ENCODE measurements at regions not wholly inside any gene's neighbourhood (a gene's known extent, or its start where the extent isn't known, plus 50 kb on each side); places are given as distances from the start of the nearest gene placed in this dataset.

DNA sequence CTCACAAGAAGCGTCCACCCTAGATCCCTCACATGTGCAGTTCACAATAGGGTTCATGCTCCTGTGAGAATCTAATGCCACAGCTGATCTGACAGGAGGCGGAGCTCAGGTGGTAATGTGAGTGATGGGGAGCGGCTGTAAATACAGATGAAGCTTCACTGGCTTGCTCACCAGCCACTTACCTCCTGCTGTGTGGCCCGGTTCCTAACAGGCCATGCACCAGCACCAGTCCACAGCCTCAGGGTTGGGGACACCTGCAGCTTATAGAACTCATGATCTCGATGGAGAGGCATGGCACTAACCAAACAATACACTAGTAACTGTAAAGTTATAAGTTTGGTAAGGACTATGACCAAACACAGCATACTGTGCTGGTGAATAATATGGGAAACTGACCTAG lies 368.0 kb upstream of the CDH5 start:
- no peaks in the 10 kb centered on the region for H3K27me3 Mint-ChIP-seq
- H3K27ac Mint-ChIP-seq = no peak overlapping the region
- H3K4me1 Mint-ChIP-seq (ENCODE audit: low read depth) = no peaks in the 10 kb centered on the region
- no peaks in the 10 kb centered on the region for H3K9me3 Mint-ChIP-seq
- no peaks in the 10 kb centered on the region for H3K36me3 Mint-ChIP-seq (ENCODE audit: low read depth)
- no peak for DNase-seq
- H3K4me3 Mint-ChIP-seq = no peak overlapping the region

DNA sequence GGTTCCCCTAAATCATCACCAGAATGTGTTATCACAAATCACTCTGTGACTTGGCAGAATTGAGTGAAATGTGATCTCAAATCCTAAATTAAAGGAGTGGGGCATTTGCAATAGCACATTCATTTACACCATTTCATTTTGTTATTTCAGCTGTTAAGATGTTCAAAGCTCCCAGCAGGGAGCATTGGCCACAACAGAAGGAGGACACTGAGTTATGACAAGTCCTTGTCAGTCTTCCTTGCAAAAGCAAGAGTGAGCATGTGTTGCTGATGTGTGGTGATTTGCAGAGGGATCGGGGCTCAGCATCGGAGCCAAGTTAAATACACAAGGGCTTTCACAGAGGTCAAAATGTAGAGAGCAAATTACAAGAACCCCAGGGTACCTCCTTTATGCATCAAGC lies 372.2 kb upstream of the CDH5 start:
- Mint-ChIP-seq H3K4me1 (ENCODE audit: low read depth) (no peaks in the 10 kb centered on the region), H3K27ac (no peak overlapping the region), H3K27me3 (no peaks in the 10 kb centered on the region), H3K4me3 (no peak overlapping the region), H3K36me3 (ENCODE audit: low read depth) (no peaks in the 10 kb centered on the region), H3K9me3 (no peaks in the 10 kb centered on the region)
- DNase-seq = no peak

DNA sequence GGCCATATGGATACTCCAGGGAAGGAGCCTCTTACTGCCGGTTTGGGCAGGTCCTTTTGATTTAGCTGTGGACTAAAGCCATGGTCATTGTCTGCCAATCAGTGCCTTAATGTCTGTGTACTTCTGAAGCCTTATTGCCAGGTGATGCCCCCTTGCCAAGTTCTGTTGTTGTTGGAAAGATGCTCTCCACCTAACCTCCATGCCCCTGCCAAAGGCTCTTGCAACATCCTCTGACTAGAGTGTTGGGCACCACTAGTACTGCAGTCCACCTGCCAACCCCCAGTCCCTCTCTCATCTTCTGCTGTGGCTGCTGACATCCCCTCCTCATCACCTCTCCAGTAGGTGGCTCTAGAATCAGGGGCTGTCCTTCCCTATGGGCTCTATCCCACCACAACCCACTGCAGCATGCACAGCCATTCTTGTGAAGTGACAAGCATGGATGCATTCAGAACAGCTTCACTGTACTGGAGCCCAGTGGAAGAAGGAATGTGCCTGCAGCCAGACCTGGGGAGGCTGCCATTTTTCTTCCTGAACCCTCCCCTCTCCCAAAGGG lies 375.3 kb upstream of the CDH5 start:
- no peaks in the 10 kb centered on the region for H3K27me3 Mint-ChIP-seq
- H3K4me1 Mint-ChIP-seq (ENCODE audit: low read depth) = no peaks in the 10 kb centered on the region
- no peak for DNase-seq
- no peak overlapping the region for H3K27ac Mint-ChIP-seq
- H3K4me3 Mint-ChIP-seq = no peak overlapping the region
- H3K9me3 Mint-ChIP-seq = no peaks in the 10 kb centered on the region
- H3K36me3 Mint-ChIP-seq (ENCODE audit: low read depth) = no peaks in the 10 kb centered on the region

DNA sequence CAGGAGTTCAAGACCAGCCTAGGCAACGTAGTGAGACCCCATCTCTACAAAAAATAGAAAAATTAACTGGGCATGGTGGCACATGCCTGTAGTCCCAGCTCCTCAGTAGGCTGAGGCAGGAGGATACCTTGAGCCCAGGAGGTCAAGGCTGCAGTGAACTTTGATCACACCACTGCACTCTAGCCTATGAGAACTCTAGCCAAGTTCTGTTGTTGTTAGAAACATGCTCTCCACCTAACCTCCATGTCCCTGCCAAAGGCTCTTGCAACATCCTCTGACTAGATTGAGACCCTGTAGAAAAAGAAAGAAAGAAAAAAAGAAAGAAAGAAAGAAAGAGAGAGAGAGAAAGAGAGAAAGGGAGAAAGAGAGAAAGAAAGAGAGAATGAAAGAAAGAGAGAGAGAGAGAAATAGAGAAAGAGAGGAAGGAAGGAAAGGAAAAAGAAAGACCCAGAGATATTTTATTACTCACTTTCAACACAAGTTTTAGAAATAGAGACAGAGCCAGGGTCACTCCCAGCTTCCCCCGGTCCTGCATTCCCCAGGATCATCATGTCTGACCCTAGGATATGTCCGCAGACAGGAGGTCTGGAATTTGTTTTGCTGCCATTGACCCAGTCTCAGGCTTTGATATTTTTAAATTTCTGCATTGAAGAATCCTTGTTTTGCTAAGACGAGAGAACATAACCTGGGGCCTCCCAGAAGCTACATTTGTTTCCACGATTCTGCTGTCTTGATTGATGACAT lies 376.5 kb upstream of the CDH5 start:
- no peak for DNase-seq
- H3K27ac Mint-ChIP-seq = no peak overlapping the region

DNA sequence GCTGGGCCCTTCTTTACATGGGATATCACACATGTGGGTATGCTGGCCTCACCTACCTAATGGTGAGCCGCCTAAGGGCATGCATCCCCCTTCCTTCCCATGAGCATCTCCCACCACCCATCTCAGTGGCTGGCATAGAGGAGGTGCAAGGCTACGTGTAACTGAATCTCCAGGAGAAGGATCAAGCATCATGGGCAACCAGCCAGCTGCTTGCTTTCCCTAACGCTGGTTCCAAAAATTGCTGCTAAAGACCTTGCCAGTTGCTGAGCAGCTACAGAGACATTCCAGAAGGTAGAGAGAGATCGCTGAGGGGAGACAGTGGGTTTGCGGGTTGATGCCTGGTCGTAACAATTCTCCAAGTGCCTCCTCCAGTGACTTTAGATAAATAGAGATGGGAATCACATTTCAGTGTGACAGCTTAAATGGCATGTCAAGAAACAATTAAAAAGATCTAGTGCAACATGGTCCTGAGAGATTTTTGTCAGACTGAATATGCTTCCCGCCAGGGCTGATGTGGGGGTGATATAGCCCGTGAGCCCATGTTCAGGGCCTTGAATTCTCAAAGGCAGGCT lies 378.4 kb upstream of the CDH5 start:
- Mint-ChIP-seq H3K4me3 (no peak overlapping the region), H3K9me3 (no peaks in the 10 kb centered on the region), H3K27ac (no peak overlapping the region), H3K36me3 (ENCODE audit: low read depth) (no peaks in the 10 kb centered on the region), H3K27me3 (no peaks in the 10 kb centered on the region), H3K4me1 (ENCODE audit: low read depth) (no peaks in the 10 kb centered on the region)
- no peak for DNase-seq

More for the DNA sequence above, 376.5 kb upstream of the CDH5 start:
- no peaks in the 10 kb centered on the region for H3K4me1 Mint-ChIP-seq (ENCODE audit: low read depth)
- H3K9me3 Mint-ChIP-seq = no peaks in the 10 kb centered on the region
- no peaks in the 10 kb centered on the region for H3K27me3 Mint-ChIP-seq
- no peak overlapping the region for H3K4me3 Mint-ChIP-seq
- no peaks in the 10 kb centered on the region for H3K36me3 Mint-ChIP-seq (ENCODE audit: low read depth)

DNA sequence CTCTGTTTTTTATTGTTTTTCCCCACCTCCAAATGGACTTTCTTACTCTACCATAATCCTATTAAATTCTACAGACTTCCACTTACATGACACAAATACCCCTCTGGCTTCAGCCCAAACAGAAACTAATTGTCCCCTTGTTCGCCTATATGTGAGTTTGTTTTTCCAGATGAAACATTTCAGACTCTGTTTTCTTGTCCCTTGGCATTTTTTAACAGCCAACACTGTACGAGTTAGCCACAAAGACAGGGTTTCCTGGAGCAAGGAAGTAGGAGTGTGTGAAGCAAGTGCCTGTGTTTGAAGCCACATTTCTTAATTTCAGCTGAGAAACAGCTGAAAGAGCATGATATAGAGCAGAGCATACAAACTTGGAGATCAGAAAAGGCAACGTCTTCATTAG lies 382.2 kb upstream of the CDH5 start:
- Mint-ChIP-seq H3K4me1 (ENCODE audit: low read depth) (no peaks in the 10 kb centered on the region), H3K36me3 (ENCODE audit: low read depth) (no peaks in the 10 kb centered on the region), H3K27ac (no peak overlapping the region), H3K9me3 (no peaks in the 10 kb centered on the region), H3K27me3 (no peaks in the 10 kb centered on the region), H3K4me3 (no peak overlapping the region)
- DNase-seq = no peak

DNA sequence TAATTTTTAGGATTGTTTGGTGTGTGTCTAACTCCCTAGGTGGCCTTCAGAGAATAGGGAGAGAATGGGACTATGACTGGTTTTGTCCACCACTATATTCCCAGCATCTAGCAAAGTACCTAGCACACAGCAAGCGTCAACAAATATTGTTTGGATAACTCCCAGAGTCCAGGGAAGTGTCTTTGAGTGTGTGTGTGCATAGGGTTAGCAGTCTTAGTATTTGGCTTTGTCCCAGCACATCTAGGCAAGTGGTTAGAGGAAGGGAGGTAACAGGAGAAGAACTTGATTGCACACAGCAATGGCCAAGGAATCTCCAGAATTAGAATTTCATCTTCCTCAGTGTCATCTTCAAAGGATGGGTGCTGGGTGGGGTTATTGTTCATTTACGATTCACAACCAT lies 385.4 kb upstream of the CDH5 start:
- DNase-seq = no peak
- no peaks in the 10 kb centered on the region for H3K9me3 Mint-ChIP-seq
- H3K27me3 Mint-ChIP-seq = no peaks in the 10 kb centered on the region
- no peak overlapping the region for H3K27ac Mint-ChIP-seq
- no peaks in the 10 kb centered on the region for H3K4me1 Mint-ChIP-seq (ENCODE audit: low read depth)
- no peaks in the 10 kb centered on the region for H3K36me3 Mint-ChIP-seq (ENCODE audit: low read depth)
- H3K4me3 Mint-ChIP-seq = no peak overlapping the region

DNA sequence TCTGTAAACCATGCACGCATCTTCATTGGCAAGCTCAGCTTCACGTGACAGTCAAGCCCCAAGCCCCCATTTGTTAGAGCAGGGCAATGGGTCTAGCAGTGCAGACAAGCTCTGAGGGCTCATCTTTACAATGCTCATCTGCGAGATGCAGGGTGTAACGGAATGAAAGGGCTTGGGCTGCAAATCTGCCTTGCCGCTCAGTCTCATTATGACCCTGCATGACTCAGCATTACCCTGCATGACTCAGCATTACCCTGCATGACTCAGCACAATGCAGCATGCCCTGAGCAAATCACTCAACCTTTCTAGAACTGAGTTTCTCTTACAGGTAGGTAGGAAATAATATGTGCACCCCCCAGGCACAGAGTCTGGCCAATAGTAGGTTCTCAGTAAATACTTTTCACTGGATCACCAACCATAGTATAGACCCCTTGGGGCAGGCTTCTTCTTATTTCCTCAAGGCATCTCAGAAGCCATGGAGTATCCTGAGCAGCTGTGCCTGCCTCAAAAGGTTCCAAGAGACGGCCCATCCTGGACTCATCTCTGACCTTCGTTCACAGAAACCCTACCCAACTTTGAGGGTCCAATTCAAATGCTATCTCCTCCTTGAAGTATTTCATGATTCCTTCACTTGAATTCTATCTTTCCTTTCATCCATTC lies 391.3 kb upstream of the CDH5 start:
- no peak for DNase-seq

DNA sequence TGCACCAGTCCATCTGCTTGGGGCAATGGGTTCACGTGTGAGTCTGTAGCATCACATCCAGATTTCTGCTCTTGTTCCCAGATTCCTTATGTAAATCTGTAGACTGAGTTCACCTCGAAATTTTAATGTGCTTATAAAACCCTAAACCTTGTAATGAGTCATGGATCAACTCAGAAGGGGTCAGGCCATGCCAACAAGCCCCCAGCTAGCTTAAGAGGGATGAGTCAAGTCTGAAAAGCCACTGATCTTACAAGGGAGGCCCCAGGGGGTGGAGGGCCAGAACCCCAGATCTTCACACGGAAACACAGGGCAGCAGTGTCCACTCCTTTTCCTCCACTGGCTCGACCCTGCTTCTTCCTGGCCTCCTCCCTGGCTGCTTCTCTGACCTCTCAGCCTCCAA lies 399.1 kb upstream of the CDH5 start:
- Mint-ChIP-seq H3K27ac (no peak overlapping the region), H3K36me3 (ENCODE audit: low read depth) (no peaks in the 10 kb centered on the region), H3K4me3 (no peak overlapping the region), H3K27me3 (no peaks in the 10 kb centered on the region), H3K9me3 (peaks cover 2% of the 10 kb centered on the region), H3K4me1 (ENCODE audit: low read depth) (no peaks in the 10 kb centered on the region)
- DNase-seq = no peak

More for the DNA sequence above, 391.3 kb upstream of the CDH5 start:
- H3K36me3 Mint-ChIP-seq (ENCODE audit: low read depth) = no peaks in the 10 kb centered on the region
- no peaks in the 10 kb centered on the region for H3K27me3 Mint-ChIP-seq
- peaks cover 4% of the 10 kb centered on the region for H3K9me3 Mint-ChIP-seq
- H3K4me3 Mint-ChIP-seq = no peak overlapping the region
- H3K4me1 Mint-ChIP-seq (ENCODE audit: low read depth) = no peaks in the 10 kb centered on the region
- no peak overlapping the region for H3K27ac Mint-ChIP-seq

DNA sequence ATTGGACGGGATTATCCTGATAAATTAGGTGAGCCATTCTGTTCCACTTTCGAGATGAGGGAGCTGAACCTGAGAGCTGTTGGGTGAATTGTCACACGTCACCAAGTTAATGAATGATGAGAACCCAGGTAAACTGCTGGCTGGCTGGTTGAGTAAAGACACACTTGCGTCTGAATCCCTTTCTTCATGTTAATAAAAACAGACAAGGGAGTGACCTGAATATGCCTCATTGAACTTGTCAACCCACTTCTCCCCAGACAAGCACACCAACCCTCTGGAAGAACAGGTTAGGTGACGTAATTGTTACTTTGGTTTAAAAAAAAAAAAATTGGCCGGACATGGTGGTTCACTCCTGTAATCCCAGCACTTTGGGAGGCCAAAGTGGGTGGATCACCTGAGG lies 400.9 kb upstream of the CDH5 start:
- no peaks in the 10 kb centered on the region for H3K27me3 Mint-ChIP-seq
- no peaks in the 10 kb centered on the region for H3K36me3 Mint-ChIP-seq (ENCODE audit: low read depth)
- no peak overlapping the region for H3K4me3 Mint-ChIP-seq
- H3K27ac Mint-ChIP-seq = no peak overlapping the region
- peaks cover 2% of the 10 kb centered on the region for H3K9me3 Mint-ChIP-seq
- H3K4me1 Mint-ChIP-seq (ENCODE audit: low read depth) = no peaks in the 10 kb centered on the region
- no peak for DNase-seq

DNA sequence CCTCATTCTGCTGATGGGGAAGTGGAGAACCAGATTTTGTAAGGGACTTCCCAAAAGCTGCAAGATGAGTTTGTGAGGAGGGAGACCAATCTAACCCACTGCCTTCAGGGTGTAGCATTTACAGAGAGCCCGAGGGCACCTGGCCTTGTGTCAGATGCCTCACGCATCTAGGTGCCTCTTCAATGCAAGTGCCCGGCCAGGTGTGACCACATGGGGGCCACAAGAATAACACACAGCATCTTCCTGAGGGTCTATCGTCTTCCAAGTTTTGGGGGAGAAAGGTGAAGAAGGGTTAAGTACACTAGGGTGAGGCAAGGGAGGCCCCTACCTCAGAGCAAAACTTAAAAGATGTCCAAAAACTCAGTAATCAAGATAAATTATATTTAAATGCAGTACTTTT lies 401.7 kb upstream of the CDH5 start:
- Mint-ChIP-seq H3K9me3 (no peaks in the 10 kb centered on the region), H3K27me3 (no peaks in the 10 kb centered on the region), H3K4me1 (ENCODE audit: low read depth) (no peaks in the 10 kb centered on the region)

DNA sequence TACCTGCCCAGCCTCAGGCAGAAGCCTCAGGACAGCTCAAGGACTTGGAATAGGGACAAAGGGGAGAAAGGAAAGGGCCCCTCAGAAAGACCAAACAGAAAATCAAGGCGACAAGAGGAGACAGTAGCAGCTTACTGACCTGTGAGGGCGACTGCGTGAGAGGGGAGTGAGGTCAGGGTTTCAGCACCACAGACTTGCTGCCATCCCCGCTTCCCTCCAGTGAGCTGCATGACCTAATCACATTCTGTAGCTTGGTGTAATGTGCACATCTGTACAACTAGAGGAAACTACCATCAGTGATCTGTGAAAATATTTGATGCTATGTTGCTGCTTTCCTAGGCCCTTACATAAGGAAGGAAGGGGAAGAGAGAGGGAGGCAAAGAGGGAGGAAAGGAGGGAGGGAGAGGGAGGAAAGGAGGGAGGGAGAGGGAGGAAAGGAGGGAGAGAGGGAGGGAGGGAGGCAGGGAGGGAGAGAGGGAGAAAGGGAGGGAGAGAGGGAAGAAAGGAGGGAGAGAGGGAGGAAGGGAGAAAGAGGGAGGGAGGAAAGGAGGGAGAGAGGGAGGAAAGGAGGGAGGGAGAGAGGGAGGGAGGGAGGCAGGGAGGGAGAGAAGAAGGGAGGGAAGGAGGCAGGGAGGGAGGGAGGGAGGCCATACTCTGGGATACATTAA lies 404.9 kb upstream of the CDH5 start:
- no peaks in the 10 kb centered on the region for H3K4me1 Mint-ChIP-seq (ENCODE audit: low read depth)
- no peak overlapping the region for H3K27ac Mint-ChIP-seq
- no peaks in the 10 kb centered on the region for H3K36me3 Mint-ChIP-seq (ENCODE audit: low read depth)
- no peak overlapping the region for H3K4me3 Mint-ChIP-seq
- DNase-seq = no peak
- H3K9me3 Mint-ChIP-seq = no peaks in the 10 kb centered on the region
- H3K27me3 Mint-ChIP-seq = no peaks in the 10 kb centered on the region

More for the DNA sequence above, 401.7 kb upstream of the CDH5 start:
- no peak for DNase-seq
- H3K36me3 Mint-ChIP-seq (ENCODE audit: low read depth) = no peaks in the 10 kb centered on the region
- H3K4me3 Mint-ChIP-seq = no peak overlapping the region
- no peak overlapping the region for H3K27ac Mint-ChIP-seq

DNA sequence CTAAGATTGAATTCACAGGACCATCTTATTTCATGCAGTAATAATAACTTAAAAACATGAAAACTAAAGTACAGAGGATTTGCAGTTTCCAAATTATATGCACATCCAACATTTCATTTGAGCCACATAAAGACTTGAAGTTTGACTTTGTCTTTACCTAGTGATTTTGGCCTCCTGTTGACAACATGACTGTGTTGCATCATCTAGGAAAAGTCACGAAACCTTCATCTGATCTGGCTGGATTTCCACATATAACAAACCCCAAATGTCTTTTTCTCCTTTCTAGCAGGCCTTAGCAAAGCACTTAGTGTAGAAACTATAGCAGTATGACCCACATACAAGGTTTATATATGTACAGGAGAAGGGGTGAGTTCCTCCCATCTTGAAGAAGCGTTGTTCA lies 406.5 kb upstream of the CDH5 start:
- H3K27ac Mint-ChIP-seq = no peak overlapping the region
- H3K4me3 Mint-ChIP-seq = no peak overlapping the region
- no peaks in the 10 kb centered on the region for H3K27me3 Mint-ChIP-seq
- DNase-seq = no peak
- H3K9me3 Mint-ChIP-seq = no peaks in the 10 kb centered on the region
- H3K4me1 Mint-ChIP-seq (ENCODE audit: low read depth) = no peaks in the 10 kb centered on the region
- no peaks in the 10 kb centered on the region for H3K36me3 Mint-ChIP-seq (ENCODE audit: low read depth)

DNA sequence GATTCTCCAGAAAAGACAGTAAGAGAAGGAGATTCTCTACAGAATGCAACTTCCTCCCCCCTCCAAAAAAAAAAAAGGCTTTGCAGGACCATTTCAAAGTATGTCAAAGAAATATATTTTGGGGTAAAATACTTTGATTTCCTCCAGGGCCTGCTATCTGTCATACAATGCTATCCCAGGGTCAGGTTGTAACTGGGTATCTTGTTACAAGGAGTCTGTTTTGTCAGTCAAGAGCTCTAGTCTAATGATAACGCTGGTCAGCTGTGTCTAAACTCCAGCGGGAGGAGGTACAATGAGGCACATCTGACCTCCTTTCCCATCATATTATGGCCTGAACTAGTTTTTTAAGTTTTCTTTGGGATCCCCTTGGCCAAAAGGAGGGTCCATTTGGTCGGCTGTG lies 408.4 kb upstream of the CDH5 start:
- no peaks in the 10 kb centered on the region for H3K4me1 Mint-ChIP-seq (ENCODE audit: low read depth)
- no peak overlapping the region for H3K4me3 Mint-ChIP-seq
- H3K36me3 Mint-ChIP-seq (ENCODE audit: low read depth) = no peaks in the 10 kb centered on the region
- DNase-seq = no peak
- H3K9me3 Mint-ChIP-seq = no peaks in the 10 kb centered on the region
- no peaks in the 10 kb centered on the region for H3K27me3 Mint-ChIP-seq
- no peak overlapping the region for H3K27ac Mint-ChIP-seq

DNA sequence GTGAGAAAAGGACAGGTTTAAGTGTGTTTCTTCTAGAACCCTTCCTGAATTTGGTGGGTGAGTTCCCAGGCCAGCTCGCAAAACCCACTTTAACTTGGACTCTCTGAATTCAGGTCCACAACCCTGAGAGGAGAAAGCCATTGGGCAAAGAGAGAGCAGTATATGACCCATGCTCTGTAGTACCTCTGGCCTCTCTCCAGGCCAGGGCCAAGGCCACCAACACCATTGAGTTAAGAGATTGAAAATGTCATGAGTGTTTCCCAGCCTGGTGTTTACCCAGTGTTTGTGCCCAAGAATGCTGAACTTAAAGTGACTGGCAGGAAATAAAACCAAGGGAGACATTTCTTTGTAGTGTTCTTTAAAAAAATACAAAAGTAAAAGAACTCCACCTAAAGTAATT lies 410.4 kb upstream of the CDH5 start:
- H3K4me3 Mint-ChIP-seq = no peak overlapping the region
- DNase-seq = no peak
- H3K9me3 Mint-ChIP-seq = no peaks in the 10 kb centered on the region
- H3K27me3 Mint-ChIP-seq = no peaks in the 10 kb centered on the region
- H3K4me1 Mint-ChIP-seq (ENCODE audit: low read depth) = no peaks in the 10 kb centered on the region
- H3K27ac Mint-ChIP-seq = no peak overlapping the region
- no peaks in the 10 kb centered on the region for H3K36me3 Mint-ChIP-seq (ENCODE audit: low read depth)
